Fibroblast of lung (primary cell): ENCODE measurements at regions not wholly inside any gene's neighbourhood (a gene's known extent, or its start where the extent isn't known, plus 50 kb on each side); places are given as distances from the start of the nearest gene placed in this dataset.

ENCODE experiments used
- DNase-seq, 2 donors: peaks; one replicate each; pipeline versions ENCODE4 v3.0.0 to v3.0.0-alpha.2; 2010; ENCODE audit warnings: low read depth in 2 of 2
- H2AFZ ChIP-seq: 2 replicates; pipeline ENCODE4 v1.5.1; 2012; ENCODE audit warnings: low read length, control low read depth, inconsistent platforms
- H3K27ac ChIP-seq: 2 replicates; pipeline ENCODE4 v1.5.1; 2011; ENCODE audit warnings: low read length, control low read depth; ENCODE audit not compliant: insufficient read depth
- H3K27me3 ChIP-seq: 2 replicates; pipeline ENCODE4 v1.5.1; 2011; ENCODE audit warnings: mild to moderate bottlenecking, low read length; ENCODE audit not compliant: control insufficient read depth, insufficient read depth
- H3K36me3 ChIP-seq: 2 replicates; pipeline ENCODE4 v1.5.1; 2011; ENCODE audit warnings: low read length; ENCODE audit not compliant: control insufficient read depth, insufficient read depth
- H3K4me1 ChIP-seq: 2 replicates; pipeline ENCODE4 v1.5.1; 2011; ENCODE audit warnings: low read length; ENCODE audit not compliant: control insufficient read depth, insufficient read depth; ENCODE audit errors: extremely low read depth
- H3K4me2 ChIP-seq: 2 replicates; pipeline ENCODE4 v1.5.1; 2011; ENCODE audit warnings: low read length, control low read depth; ENCODE audit not compliant: insufficient read depth; ENCODE audit errors: extremely low read depth
- H3K4me3 ChIP-seq, 4 experiments: fragments of 200-600 bp in 1 of 4; sonication (generic) in 1 of 4; replicated peaks in 1 of 4; 2 replicates each; pipeline ENCODE4 v1.5.1; 2011 to 2016; ENCODE audit warnings: low read length in 4 of 4, low read depth in 3 of 4, mild to moderate bottlenecking in 3 of 4, control low read depth in 2 of 4, inconsistent platforms in 1 of 4, mixed read lengths in 1 of 4; ENCODE audit not compliant: insufficient read depth in 1 of 4; ENCODE audit errors: control extremely low read depth in 1 of 4
- H3K79me2 ChIP-seq: 2 replicates; pipeline ENCODE4 v1.5.1; 2012; ENCODE audit warnings: mild to moderate bottlenecking, low read length, inconsistent platforms; ENCODE audit not compliant: control insufficient read depth, insufficient read depth
- H3K9ac ChIP-seq: 2 replicates; pipeline ENCODE4 v1.5.1; 2011; ENCODE audit warnings: mild to moderate bottlenecking, low read length, control low read depth; ENCODE audit not compliant: insufficient read depth
- H3K9me3 ChIP-seq: 2 replicates; pipeline ENCODE4 v1.5.1; 2012; ENCODE audit warnings: low read depth, low read length; ENCODE audit not compliant: control insufficient read depth, insufficient read depth
- H4K20me1 ChIP-seq: 2 replicates; pipeline ENCODE4 v1.5.1; 2011; ENCODE audit warnings: low read length; ENCODE audit not compliant: control insufficient read depth, insufficient read depth; ENCODE audit errors: extremely low read depth
- EZH2 ChIP-seq: IDR thresholded peaks from 2 replicates; pipeline ENCODE4 v1.5.1; 2012; ENCODE audit warnings: low read length, control low read depth, mild to moderate bottlenecking; ENCODE audit errors: missing control alignments
- TF ChIP-seq, protein P1 (sequence below), 2 donors: IDR thresholded peaks in 1 of 2; conservative IDR thresholded peaks in 1 of 2; 1 replicate in 1 of 2; 2 replicates in 1 of 2; pipeline ENCODE4 v1.5.1; 2011 to 2012; ENCODE audit warnings: low read length in 2 of 2, control low read depth in 1 of 2, inconsistent platforms in 1 of 2, low read depth in 1 of 2, mild to moderate bottlenecking in 1 of 2

DNA sequence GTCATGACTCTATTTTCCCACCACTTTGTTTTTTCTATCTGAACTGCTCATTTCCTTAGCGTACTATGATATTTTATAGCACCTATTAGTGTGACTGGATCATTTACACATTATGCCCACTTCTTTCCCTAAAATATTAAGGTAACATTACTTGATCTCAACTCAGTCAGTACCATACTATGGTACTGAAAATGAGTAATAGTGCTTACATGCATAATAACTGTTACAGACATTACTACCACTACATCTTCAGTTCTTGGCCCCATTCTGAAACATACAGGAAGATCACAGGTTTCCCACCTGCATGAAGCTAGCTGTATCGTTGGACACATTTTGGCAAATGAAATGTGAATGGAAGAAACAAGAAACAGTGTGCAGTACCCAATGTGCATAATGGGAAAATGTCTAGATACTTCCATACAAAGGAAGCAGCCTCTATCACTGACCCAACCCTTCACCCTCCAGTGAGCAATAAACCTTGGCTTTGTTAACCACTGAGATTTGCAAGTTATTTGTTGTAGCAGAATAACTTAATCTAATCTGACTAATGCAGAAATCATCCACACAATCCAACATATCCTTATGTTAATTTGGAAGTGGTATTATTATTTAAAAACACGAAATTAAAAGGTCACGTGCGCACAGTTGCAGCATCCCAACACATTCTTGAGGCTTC, 108.6 kb upstream of the DOK5 start:
- no peaks in the 10 kb centered on the region for H3K9me3 ChIP-seq
- H3K79me2 ChIP-seq: no peaks in the 10 kb centered on the region
- H3K9ac ChIP-seq: no peak overlapping the region
- H3K4me3 ChIP-seq: no peak overlapping the region
- no peaks in the 10 kb centered on the region for H3K27me3 ChIP-seq
- H2AFZ ChIP-seq: no peak overlapping the region
- H3K27ac ChIP-seq: no peak overlapping the region
- TF ChIP-seq, protein P1, sequence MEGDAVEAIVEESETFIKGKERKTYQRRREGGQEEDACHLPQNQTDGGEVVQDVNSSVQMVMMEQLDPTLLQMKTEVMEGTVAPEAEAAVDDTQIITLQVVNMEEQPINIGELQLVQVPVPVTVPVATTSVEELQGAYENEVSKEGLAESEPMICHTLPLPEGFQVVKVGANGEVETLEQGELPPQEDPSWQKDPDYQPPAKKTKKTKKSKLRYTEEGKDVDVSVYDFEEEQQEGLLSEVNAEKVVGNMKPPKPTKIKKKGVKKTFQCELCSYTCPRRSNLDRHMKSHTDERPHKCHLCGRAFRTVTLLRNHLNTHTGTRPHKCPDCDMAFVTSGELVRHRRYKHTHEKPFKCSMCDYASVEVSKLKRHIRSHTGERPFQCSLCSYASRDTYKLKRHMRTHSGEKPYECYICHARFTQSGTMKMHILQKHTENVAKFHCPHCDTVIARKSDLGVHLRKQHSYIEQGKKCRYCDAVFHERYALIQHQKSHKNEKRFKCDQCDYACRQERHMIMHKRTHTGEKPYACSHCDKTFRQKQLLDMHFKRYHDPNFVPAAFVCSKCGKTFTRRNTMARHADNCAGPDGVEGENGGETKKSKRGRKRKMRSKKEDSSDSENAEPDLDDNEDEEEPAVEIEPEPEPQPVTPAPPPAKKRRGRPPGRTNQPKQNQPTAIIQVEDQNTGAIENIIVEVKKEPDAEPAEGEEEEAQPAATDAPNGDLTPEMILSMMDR (conservative IDR thresholded peaks at IDR 0.05 in 1 of 2, IDR thresholded peaks at IDR 0.05 in 1 of 2; ENCODE audit: low read depth in 1 of 2, low read length in 2 of 2): no peak
- TF ChIP-seq EZH2: no peak
- no peaks in the 10 kb centered on the region for H3K4me1 ChIP-seq
- DNase-seq: peak in 1 of 2 donors; percentile 23
- no peaks in the 10 kb centered on the region for H4K20me1 ChIP-seq
- no peaks in the 10 kb centered on the region for H3K36me3 ChIP-seq
- no peak overlapping the region for H3K4me2 ChIP-seq

DNA sequence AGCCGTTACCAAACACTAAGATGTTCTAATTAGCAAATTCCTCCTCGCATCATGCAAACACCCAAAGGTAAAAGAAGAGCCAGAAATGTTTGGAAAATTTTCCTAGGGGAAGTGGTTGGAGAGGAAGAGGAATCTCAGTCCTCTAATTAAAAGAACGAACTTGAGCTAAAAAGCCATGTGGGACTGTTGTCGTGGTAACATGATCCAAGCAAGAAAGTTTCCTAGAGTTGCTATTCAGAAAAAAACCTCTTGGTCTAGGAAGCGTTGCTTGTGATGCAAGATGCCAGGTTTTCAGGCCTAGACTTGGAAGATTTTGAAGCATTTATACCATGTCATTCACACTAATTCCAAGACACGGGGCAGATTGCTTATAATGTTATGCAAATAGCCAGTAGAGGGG, 106.8 kb upstream of the DOK5 start:
- no peak overlapping the region for H3K27ac ChIP-seq
- H3K79me2 ChIP-seq: no peaks in the 10 kb centered on the region
- H3K4me1 ChIP-seq: no peaks in the 10 kb centered on the region
- H3K4me2 ChIP-seq: no peak overlapping the region
- no peaks in the 10 kb centered on the region for H3K27me3 ChIP-seq
- H3K4me3 ChIP-seq: no peak overlapping the region
- no peak overlapping the region for H3K9ac ChIP-seq
- peak in 1 of 2 donors; percentile 27 for DNase-seq
- H3K36me3 ChIP-seq: no peaks in the 10 kb centered on the region
- no peak for TF ChIP-seq EZH2
- TF ChIP-seq, protein P1 (conservative IDR thresholded peaks at IDR 0.05 in 1 of 2, IDR thresholded peaks at IDR 0.05 in 1 of 2; ENCODE audit: low read depth in 1 of 2, low read length in 2 of 2): no peak
- H3K9me3 ChIP-seq: no peaks in the 10 kb centered on the region
- no peak overlapping the region for H2AFZ ChIP-seq
- no peaks in the 10 kb centered on the region for H4K20me1 ChIP-seq

DNA sequence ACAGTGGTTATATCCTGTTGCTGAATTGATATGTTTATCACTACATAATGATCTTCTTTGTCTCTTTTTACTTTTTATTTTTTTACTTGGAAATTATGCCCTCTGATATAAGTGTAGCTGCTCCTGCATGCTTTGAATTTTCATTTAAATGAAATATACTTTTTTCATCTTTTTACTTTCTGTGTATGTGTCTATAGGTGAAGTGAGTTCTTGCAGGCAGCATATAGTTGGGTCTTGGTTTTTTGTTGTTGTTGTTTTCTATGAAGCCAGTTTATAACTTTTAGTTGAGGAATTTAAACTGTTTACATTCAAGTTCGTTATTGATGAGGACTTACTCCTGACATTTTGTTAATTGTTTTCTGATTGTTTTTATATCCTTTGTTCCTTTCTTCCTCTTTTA, 103.1 kb upstream of the DOK5 start:
- no peak overlapping the region for H3K4me2 ChIP-seq
- H3K4me3 ChIP-seq: no peak overlapping the region
- no peaks in the 10 kb centered on the region for H3K27me3 ChIP-seq
- H3K9ac ChIP-seq: no peak overlapping the region
- H3K9me3 ChIP-seq: no peaks in the 10 kb centered on the region
- TF ChIP-seq, protein P1 (conservative IDR thresholded peaks at IDR 0.05 in 1 of 2, IDR thresholded peaks at IDR 0.05 in 1 of 2; ENCODE audit: low read depth in 1 of 2, low read length in 2 of 2): no peak
- TF ChIP-seq EZH2: no peak
- no peaks in the 10 kb centered on the region for H3K36me3 ChIP-seq
- H3K4me1 ChIP-seq: no peaks in the 10 kb centered on the region
- H2AFZ ChIP-seq: no peak overlapping the region
- H3K79me2 ChIP-seq: no peaks in the 10 kb centered on the region
- no peak overlapping the region for H3K27ac ChIP-seq
- DNase-seq: no peak
- H4K20me1 ChIP-seq: no peaks in the 10 kb centered on the region
